ENCODE measurements at regions not wholly inside any gene's neighbourhood (a gene's known extent, or its start where the extent isn't known, plus 50 kb on each side); places are given as distances from the start of the nearest gene placed in this dataset.

DNA sequence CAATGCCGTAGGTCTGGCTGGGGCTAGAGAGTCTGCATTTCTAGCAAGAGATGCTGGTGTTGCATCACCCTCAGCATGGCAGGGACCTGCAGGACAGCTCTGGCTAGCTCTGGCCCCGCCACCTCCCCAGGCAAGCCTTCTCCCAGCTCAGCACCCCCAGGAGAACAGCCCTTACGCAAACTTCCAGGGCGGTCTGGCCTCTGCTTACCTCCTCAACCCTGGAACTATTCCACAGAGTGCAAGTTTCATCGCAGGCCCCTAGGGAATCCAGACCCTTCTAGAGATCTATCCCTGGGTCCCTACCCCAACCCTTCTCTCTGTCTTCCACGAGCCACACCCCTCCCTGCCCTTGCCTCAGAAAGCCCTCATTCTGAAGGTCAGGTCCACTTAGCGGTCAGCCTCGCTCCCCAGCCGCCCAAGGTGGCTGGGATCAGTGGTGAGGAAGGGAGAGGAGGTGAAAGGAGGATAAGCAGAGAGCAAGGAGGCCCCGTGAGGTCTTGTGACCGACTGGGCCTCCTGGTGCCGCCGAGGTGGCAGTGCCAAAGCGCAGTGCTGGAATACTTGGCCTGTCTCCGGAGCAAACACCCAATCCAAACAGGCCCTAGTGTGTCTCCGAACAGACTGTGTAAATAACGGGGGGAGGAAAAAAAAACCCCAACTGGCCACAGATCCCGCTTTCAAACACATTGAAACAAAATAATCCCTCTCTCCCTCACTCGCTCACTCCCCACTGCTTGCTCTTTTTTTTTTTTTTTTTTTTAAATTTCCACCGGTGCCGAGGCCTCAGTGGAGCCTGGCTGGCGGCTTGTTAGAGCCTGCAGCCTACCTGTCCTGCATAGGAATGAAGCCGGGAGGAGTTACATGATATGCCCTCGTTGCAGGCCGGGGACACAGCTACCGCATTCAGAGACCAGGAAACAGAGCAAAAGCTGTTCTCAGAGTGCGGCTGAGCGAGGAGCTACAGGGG is 380.9 kb downstream of the SOX9 start:
- TF ChIP-seq FOXP2 (optimal IDR thresholded peaks at IDR 0.05; ENCODE audit: borderline replicate concordance, extremely low read depth, extremely low read length, insufficient read depth) (no peak), POLR2AphosphoS5 (IDR thresholded peaks at IDR 0.05; ENCODE audit: low read depth, low read length) (no peak), TAF1 (IDR thresholded peaks at IDR 0.05; ENCODE audit: borderline replicate concordance, insufficient read depth, low read length) (no peak), SIN3A (IDR thresholded peaks at IDR 0.05; ENCODE audit: borderline replicate concordance, insufficient read depth, low read length) (no peak)
- TF ChIP-seq, protein P1, sequence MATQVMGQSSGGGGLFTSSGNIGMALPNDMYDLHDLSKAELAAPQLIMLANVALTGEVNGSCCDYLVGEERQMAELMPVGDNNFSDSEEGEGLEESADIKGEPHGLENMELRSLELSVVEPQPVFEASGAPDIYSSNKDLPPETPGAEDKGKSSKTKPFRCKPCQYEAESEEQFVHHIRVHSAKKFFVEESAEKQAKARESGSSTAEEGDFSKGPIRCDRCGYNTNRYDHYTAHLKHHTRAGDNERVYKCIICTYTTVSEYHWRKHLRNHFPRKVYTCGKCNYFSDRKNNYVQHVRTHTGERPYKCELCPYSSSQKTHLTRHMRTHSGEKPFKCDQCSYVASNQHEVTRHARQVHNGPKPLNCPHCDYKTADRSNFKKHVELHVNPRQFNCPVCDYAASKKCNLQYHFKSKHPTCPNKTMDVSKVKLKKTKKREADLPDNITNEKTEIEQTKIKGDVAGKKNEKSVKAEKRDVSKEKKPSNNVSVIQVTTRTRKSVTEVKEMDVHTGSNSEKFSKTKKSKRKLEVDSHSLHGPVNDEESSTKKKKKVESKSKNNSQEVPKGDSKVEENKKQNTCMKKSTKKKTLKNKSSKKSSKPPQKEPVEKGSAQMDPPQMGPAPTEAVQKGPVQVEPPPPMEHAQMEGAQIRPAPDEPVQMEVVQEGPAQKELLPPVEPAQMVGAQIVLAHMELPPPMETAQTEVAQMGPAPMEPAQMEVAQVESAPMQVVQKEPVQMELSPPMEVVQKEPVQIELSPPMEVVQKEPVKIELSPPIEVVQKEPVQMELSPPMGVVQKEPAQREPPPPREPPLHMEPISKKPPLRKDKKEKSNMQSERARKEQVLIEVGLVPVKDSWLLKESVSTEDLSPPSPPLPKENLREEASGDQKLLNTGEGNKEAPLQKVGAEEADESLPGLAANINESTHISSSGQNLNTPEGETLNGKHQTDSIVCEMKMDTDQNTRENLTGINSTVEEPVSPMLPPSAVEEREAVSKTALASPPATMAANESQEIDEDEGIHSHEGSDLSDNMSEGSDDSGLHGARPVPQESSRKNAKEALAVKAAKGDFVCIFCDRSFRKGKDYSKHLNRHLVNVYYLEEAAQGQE (IDR thresholded peaks at IDR 0.05; ENCODE audit: insufficient read depth in 1 of 2, low read depth in 2 of 2, low read length in 2 of 2): no peak

DNA sequence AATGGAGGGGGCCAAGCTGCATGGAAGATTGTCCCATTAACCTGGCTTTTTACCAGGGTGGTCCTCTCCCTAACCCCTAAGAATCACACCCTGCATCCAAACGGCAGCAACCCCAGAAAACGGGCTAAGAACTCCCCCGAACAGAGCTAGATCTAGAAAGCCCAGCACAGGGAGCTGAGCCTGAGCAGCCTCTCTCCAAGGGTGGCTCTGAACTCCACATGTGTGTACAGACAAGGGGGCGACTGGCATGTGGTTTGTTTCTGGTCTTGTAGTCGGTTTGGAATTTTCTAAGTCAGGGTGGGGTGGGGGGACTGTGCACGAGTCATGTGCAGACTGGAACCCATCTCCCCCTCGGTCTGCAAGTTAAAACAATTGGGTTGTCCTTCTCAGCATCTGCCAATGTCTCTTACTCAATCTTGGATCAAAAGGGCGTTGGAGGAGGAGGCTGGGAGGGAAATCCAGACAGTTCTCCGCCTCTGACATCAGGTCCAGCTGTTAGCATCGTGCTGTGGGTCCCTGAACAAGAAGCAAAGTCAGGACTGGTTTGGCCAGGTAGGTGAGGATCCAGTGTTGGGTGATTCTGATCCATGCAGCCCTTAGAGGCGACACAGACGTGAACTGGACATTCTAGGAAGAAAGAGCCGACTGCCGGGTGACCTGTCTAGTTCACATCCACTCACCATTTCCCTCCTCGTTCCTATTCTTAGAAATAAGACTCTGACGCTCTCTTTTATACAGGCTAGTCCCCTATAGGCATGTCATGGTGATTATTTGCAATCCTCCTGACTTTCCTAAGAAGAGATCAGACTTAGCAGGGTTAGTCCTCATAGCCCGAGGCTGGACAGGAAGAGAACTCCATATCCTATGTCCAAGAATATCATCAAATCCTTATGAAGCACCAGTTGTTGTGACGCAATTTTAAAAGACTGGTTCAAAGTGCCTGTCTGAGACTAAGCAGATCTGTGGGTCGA is 381.8 kb downstream of the SOX9 start:
- TF ChIP-seq POLR2AphosphoS5 (IDR thresholded peaks at IDR 0.05; ENCODE audit: low read depth, low read length) (no peak), SIN3A (IDR thresholded peaks at IDR 0.05; ENCODE audit: borderline replicate concordance, insufficient read depth, low read length) (no peak), FOXP2 (optimal IDR thresholded peaks at IDR 0.05; ENCODE audit: borderline replicate concordance, extremely low read depth, extremely low read length, insufficient read depth) (no peak), TAF1 (IDR thresholded peaks at IDR 0.05; ENCODE audit: borderline replicate concordance, insufficient read depth, low read length) (no peak)
- TF ChIP-seq, protein P1 (IDR thresholded peaks at IDR 0.05; ENCODE audit: insufficient read depth in 1 of 2, low read depth in 2 of 2, low read length in 2 of 2): no peak

DNA sequence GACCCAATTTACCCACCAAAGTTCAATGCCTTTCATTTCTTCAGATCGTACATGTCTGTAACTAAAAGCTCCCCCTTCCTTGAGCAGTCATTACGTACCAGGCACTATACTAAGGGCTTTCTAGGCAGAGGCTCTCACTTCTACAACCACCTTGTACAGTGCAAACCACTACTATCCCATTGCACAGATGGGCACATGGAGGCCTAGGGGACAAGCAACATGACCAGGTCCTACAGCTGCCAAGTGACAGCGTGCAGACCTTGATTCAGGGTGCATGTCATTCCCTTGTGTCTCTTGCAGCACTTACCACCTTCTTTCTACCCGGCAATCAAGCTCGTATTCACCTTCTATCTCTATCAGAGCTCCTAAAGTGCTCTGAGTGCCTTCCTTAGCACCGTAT is 382.7 kb downstream of the SOX9 start:
- TF ChIP-seq TAF1 (IDR thresholded peaks at IDR 0.05; ENCODE audit: borderline replicate concordance, insufficient read depth, low read length) (no peak), SIN3A (IDR thresholded peaks at IDR 0.05; ENCODE audit: borderline replicate concordance, insufficient read depth, low read length) (no peak), FOXP2 (optimal IDR thresholded peaks at IDR 0.05; ENCODE audit: borderline replicate concordance, extremely low read depth, extremely low read length, insufficient read depth) (no peak), POLR2AphosphoS5 (IDR thresholded peaks at IDR 0.05; ENCODE audit: low read depth, low read length) (no peak)
- TF ChIP-seq, protein P1 (IDR thresholded peaks at IDR 0.05; ENCODE audit: insufficient read depth in 1 of 2, low read depth in 2 of 2, low read length in 2 of 2): no peak

DNA sequence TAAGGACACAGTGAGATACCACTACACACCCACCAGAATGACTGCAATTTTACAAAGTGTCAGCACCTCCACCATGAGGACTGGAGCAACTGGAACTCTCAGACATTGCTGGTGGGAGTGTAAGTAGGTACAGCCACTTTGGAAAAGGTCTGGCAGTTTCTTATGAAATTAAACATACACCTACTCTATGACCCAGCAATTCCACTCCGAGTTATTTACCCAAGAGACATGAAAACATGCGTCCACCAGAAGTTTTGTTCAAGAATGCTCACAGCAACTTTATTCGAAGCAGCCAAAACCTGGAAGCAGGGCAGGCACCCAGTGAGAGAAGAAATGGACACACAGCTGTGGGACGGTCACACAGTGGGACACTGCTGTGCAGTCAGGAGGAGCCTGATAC is 384.0 kb downstream of the SOX9 start:
- TF ChIP-seq TAF1 (IDR thresholded peaks at IDR 0.05; ENCODE audit: borderline replicate concordance, insufficient read depth, low read length) (no peak), FOXP2 (optimal IDR thresholded peaks at IDR 0.05; ENCODE audit: borderline replicate concordance, extremely low read depth, extremely low read length, insufficient read depth) (no peak), SIN3A (IDR thresholded peaks at IDR 0.05; ENCODE audit: borderline replicate concordance, insufficient read depth, low read length) (no peak), POLR2AphosphoS5 (IDR thresholded peaks at IDR 0.05; ENCODE audit: low read depth, low read length) (no peak)
- TF ChIP-seq, protein P1 (IDR thresholded peaks at IDR 0.05; ENCODE audit: insufficient read depth in 1 of 2, low read depth in 2 of 2, low read length in 2 of 2): no peak

Measured in PFSK-1 (cell line).